Effector CD4-positive, alpha-beta T cell (primary cell): ENCODE measurements at regions not wholly inside any gene's neighbourhood (a gene's known extent, or its start where the extent isn't known, plus 50 kb on each side); places are given as distances from the start of the nearest gene placed in this dataset.
"Not testable (repeated sequence)": the region's sequence is repeated elsewhere in the genome, so short reads cannot be mapped to it uniquely, and the experiment has no call there.

Source experiments
- DNase-seq: peaks from one replicate; pipeline ENCODE4 v3.0.0-alpha.2; 2020

- not testable (repeated sequence) for DNase-seq
These were observed 84.4 kb upstream of the ANKRD1 start for GRCh38 chr10:91005276-91005675.

GRCh38 chr10:91006001-91006751 lies 85.3 kb upstream of the ANKRD1 start:
- DNase-seq, result peak; percentile 61

GRCh38 chr10:91006752-91007346 lies 86.0 kb upstream of the ANKRD1 start:
- DNase-seq, result no peak

GRCh38 chr10:91007655-91008054 lies 86.8 kb upstream of the ANKRD1 start:
- DNase-seq, result no peak

DNA sequence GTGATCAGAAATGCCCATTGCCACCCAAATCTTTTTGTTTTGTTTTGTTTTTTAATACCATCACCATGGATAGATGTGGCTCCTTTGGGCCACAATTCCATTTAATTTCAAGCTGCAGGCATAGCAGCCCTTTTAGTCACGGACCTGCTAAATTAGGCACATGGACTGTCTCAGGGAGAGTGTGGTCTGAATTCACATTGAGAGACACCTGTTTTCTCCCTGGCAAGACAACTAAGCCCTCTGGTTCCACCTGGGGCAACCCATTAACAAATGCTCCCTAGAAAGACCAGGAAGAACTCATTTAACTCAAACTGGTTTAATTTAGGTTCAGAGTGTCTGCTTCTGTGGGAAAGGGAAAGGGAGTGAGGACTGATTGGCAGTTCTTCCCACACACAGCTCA lies 88.2 kb upstream of the ANKRD1 start:
- DNase-seq, result no peak

- DNase-seq, result no peak
These were observed 90.1 kb upstream of the ANKRD1 start for GRCh38 chr10:91010952-91011351.

- DNase-seq, result no peak
These were observed 91.6 kb upstream of the ANKRD1 start for GRCh38 chr10:91012502-91012901.

- no peak for DNase-seq
These were observed 93.1 kb upstream of the ANKRD1 start for GRCh38 chr10:91013985-91014384.

DNA sequence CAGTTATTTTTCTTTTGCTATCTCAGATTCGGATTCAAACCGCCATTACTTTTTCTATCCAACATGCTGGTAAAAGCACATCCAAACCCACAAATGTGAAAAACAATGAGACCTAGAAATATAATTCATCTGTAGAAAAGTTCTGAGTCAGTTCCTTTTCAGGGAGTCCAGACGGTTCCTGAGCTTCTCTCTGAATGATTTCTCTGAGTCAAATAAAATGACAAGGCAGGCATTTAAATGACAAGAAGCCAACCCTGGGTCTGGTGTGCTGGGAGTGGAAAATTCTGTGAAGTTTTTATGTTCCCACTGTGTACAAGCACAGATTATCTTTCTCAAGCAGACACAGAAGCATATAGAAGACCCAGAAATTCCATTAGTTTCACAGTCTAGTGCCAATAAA lies 96.3 kb upstream of the ANKRD1 start:
- no peak for DNase-seq

GRCh38 chr10:91021901-91022300 lies 101.0 kb upstream of the ANKRD1 start:
- DNase-seq, result no peak

DNA sequence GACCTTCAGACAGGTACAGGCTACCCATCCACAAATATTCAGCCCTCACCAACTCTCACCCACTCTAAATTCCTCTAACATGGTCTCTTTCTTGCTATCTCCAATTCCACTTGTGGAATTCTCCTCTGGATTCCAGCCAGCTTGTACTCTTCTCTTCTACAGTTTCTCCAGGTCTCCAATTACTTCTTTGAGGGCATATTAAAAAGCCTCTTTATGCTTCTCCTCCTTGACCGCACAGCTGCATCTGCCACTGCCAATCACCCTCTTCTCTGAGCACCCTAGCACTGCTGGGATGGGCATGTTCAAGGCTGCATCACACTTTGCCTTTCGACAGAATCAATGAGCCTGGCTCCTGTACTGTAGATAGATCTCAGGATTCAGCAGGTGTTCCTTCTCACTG lies 101.5 kb upstream of the ANKRD1 start:
- no peak for DNase-seq

DNA sequence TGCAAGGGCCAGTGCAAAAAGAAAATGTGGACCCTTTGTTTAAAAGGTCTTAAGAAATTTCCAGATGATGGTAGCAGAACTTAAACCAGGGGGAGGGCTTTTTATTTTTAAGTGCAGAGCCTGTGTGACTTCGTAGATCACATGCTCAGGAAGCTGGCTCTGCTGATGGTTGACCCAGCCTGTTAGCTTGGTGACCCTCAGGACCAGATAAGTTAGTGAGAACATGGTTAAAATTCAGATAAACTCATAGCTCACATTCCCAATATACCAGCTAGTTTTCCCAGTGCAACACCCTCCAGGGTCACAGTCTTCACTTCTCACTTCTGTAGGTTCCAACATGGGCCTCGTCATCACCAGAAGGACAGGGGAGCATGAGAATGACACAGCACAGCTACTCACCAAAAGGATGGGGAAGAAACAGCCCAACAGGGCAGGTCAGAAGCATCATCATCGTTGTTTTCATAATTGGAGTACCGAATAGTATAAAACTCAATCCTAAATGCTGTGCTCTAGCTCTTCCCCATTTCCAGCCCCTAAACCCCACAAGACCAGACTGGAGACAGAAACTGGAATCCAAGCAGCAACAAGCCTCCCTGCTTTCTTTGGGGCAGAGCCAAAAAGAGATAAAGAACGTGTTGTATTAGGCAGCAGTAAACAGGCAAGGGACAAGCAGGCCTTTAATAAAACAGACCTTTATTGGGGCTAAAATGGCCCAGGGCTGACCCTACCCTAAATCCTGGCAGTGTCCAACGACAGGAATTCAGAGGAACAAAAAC lies 102.2 kb upstream of the ANKRD1 start:
- DNase-seq, result no peak

- DNase-seq, result no peak
These were observed 103.0 kb upstream of the ANKRD1 start for GRCh38 chr10:91023700-91024398.

- no peak for DNase-seq
These were observed 103.7 kb upstream of the ANKRD1 start for GRCh38 chr10:91024541-91024940.

GRCh38 chr10:91032611-91033206 lies 111.8 kb upstream of the ANKRD1 start:
- no peak for DNase-seq

GRCh38 chr10:91033324-91033950 lies 112.5 kb upstream of the ANKRD1 start:
- DNase-seq, result no peak

GRCh38 chr10:91034042-91034441 lies 113.2 kb upstream of the ANKRD1 start:
- no peak for DNase-seq

- no peak for DNase-seq
These were observed 113.7 kb upstream of the ANKRD1 start for GRCh38 chr10:91034494-91035159.

DNA sequence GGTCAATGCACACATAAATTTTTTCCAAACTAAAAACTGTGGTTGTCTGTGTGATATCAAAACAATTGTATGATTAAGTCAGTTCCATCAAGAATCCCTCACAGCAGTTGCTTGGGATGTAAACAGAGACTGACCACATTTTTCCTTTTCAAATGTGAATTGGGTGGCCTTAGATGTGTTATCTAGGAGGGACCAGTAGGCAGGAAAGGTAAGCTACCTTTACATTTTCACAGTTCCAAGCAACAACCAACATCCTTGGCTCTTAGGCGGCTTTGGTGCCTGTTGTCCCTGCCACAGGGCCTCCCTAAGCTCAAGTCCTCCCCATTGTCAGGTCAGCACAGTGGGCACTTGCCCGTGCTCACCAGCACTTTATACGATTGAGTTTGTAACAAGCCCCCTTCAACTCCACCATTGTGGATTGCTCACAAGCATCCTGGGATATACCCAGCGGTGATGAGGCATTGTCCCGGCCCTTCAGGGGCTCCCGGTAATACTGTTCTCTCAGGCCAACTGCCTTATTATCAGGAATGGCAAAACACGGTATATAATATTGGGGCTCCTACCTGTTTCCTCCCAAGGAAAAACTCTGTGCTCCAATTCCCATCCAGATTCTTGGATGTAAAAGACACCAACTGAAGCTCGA lies 114.9 kb upstream of the ANKRD1 start:
- no peak for DNase-seq

GRCh38 chr10:91036807-91037411 lies 116.0 kb upstream of the ANKRD1 start:
- no peak for DNase-seq

DNA sequence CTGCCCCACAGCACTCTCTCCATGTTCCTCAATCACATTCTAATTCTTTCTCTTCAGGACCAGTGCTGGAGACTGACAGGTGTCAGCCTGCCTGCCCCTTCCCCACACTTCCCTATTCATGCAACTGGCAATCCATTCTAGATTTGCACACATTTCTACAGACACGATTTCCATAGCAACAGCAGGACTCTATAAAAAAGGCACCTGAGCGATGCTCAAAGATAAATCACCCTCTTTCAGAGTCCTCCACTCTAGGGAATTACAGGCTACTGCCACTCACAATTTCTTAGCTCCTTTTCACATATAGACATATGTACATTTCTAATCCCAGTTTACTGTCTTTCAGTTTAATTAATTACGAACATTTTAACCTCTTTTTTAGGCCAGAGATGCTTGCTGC lies 118.1 kb upstream of the ANKRD1 start:
- DNase-seq, result no peak
